GM21447 (cell line): ENCODE measurements at regions not wholly inside any gene's neighbourhood (a gene's known extent, or its start where the extent isn't known, plus 50 kb on each side); places are given as distances from the start of the nearest gene placed in this dataset.

Experiments used
- ATAC-seq: cut with Tn5 transposase; IDR thresholded peaks from one replicate; pipeline ENCODE4 v1.9.1; 2021; ENCODE audit not compliant: unreplicated experiment

GRCh38 chr4:187550256-187550950, 445.2 kb upstream of the ZFP42 start:
- no peak for ATAC-seq

GRCh38 chr4:187552781-187553180, 442.8 kb upstream of the ZFP42 start:
- no peak for ATAC-seq

- ATAC-seq: no peak
Measured at GRCh38 chr4:187555174-187555573, 440.4 kb upstream of the ZFP42 start.

DNA sequence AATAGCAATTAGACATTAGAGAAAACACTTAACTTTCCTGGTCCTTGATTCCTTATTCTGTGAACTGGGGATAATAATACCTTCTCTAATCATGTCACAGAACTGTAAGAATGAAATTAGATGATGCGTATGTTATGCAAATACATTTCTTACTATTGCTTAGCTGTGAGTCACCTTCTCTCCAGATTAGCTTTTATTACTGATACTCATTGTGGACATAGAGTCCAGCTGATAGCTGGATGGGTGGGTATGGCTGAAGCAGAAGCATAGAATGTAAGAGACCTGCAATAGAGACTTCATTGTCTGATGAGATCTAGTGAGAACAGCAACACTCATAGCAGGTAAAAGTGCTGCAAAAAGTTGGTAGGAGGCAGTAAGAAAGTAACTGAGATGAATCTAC, 437.2 kb upstream of the ZFP42 start:
- ATAC-seq: no peak

- no peak for ATAC-seq
Measured at GRCh38 chr4:187562345-187562744, 433.2 kb upstream of the ZFP42 start.

GRCh38 chr4:187565416-187565815, 430.2 kb upstream of the ZFP42 start:
- ATAC-seq: no peak

DNA sequence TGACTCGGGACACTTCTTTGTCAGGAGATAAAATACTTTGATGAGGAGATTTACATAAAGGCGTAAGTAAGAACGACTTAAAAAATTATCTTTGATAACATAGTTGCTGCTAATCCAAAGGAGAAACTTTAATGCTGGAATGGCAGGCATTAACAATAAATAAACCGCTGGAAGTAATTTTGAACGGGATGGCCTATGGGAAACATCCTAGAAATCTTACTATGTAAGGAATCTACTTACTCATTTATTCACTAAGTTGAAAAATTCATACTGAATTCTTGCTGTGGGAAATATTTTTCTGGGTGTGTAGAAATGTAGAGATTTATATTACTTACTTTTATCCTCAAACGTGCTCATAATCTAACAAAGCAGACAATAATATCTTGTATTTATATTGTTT, 425.7 kb upstream of the ZFP42 start:
- ATAC-seq: no peak

GRCh38 chr4:187575706-187576105, 419.9 kb upstream of the ZFP42 start:
- no peak for ATAC-seq

DNA sequence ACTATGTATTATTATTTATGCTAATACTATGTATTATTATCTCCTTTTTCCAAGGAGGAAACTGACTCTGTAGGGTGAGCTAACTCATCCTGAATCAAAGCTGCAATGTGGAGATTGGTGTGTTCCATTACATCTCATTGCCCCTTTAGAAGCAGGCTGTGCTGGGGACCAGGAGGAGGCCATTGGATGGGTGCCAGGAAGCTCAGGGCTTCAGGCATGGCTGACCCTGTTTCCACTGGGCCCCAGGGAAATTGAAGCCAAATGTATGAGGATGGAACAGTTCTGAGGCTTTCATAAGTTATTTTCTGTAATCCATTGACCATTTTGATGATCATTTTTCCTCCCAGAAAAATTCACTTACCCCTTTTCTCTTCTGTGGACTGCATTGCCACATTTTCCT, 418.8 kb upstream of the ZFP42 start:
- ATAC-seq: no peak

DNA sequence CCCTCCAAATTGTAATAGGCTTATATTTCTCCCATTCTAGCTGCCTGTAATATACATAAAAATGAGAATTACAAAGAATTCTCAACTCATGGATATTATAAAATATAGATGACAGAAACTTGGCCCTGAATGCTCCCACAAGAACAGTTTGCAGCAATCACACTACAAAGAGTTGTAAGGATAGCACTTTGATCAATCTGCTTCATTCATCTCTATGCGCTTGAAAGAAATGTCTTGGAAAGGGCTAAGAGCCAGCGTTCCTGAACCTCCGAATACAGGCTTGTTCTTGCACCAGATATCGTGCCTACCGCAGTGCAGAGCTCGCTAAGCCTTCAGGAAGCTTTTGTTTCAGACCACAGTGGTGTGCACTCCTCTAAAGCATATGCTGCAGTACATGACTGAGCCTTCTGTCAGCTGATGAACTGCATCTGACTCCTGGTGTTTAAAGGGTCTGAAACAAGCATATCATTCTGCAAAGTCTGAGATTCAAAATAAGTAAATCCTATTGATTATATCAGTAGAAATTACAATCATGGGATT, 417.6 kb upstream of the ZFP42 start:
- no peak for ATAC-seq

DNA sequence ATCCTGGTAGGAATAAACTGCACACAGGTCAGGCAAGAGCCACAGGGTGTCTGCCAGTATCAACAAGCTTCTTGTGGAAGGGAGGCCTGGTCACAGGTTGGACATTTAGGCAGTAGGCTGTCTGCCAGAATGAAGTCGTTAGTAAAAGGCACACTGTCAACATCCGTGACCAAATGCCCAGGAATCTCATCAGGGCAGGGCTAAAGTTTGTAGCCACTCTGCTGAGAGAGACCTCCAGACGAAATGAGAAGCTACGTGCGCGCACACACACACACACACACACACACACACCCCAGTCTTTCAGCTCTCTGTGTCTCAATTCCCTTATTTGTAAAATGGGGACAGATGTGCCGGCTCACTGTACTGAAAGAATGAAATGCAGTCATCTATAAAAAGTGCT, 408.7 kb upstream of the ZFP42 start:
- ATAC-seq: no peak

DNA sequence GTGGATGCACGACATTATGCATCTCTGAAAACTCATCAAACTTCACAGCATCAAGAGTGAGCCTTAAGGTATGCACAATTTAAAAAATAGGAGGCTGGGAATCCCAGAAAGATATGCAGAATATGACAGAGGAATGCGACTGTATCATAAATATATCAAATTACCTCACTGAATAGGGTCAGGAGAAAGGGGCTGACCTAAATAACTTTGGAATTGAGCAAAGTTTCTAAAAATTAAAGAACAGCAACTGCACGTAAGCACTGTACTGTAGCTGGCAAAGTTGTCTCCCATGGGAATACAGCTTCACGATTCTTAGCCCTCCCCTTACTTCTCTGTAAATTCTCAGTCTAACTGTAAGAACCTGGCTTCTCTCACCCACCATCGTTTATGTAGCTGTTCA, 397.4 kb upstream of the ZFP42 start:
- no peak for ATAC-seq

GRCh38 chr4:187602339-187603092, 393.1 kb upstream of the ZFP42 start:
- no peak for ATAC-seq

DNA sequence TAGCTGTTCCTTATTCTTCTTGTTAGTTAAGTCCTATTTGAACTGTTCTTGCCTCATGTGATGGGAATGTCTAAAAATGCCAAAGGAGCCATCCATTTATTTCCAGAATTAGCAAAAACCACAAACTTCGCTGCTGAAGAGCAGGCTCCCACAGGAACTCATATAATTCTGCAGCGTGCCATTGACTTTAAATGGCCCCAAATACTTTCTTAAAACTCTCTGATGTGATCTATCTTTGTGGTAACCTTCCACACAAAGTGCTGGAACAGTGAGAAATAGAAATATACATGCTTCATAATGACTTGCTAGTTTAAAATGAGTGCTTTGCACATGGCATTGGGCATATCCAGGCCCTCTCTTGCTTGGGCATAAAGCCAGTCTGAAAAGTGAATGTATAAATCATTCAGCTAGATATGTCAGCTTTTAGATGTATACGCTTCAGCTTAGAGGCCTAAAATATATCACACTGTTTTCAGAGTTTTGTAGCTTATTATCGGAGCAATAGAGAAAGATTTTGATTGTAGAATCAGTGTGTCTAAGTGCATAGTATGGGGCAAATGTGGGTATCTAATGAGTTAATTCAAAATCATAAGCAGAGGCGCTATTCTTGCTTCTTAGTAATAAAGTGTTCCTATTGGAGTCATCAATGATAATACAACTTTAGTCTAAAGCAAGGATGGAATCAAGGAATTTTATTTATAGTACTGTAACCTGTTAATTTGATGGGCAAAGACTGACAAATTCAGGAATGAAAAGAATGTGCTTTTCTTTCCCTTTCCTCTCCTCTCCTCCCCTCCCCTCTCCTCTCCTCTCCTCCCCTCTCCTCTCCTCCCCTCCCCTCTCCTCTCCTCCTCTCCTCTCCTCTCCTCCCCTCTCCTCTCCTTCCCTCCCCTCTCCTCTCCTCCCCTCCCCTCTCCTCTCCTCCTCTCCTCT, 392.2 kb upstream of the ZFP42 start:
- ATAC-seq: no peak

GRCh38 chr4:187604984-187605383, 390.6 kb upstream of the ZFP42 start:
- ATAC-seq: no peak

GRCh38 chr4:187606581-187606980, 389.0 kb upstream of the ZFP42 start:
- no peak for ATAC-seq

DNA sequence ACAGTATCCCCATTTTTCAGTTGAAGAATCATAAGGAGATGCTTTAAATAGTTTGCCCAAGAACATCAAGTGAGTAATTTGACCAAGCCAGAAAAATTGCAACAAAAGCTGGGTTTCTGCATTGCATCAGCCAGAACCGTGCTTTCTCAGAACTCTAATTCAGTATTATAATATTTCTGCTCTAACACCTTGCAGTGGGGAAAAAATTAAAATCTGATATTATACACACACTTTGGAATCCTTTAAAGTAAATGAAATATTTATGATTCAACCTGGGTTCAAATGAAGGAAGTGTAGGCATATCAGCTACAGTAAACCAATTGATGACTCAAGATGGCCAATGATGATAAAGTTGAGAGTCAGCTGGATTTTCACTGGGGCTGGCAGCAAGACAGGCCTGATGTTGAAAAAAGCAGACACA, 387.6 kb upstream of the ZFP42 start:
- ATAC-seq: no peak

- ATAC-seq: no peak
Measured at GRCh38 chr4:187612301-187612700, 383.3 kb upstream of the ZFP42 start.

DNA sequence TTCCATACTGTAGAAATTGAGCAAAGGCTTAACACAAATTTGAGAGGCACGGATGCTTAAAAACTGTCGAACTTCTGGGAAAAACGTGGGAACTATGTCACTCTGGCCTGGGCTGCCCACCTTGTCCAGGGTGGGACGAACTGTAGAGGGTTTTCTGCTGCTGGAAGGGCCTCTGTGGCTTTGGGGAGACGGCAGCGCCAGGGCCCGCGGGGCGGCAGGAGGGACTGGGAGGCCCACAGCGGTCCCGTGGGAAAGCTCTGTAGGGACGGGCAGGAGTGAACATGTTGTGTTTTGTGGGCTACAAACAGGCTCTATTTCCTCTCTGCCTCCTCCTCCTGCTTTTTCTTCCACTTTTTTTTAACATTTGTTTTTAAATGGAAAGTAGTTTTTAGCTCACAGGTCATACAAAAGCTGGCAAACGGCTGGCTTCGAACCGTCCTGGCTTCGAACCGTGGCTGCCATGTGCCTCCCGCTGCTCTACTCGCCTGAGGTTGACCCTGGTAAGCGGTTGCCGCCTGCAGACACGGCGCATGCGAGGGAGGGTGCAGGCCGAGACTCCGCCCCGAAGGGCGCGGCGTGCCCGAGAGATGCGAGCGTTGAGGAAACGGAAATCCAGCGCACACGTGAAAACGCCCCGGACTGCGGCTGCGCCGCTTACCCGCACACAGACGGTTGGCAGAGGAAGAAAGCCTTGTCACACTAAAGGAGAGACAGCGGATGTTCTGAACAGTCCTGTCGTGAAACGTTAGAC, 382.3 kb upstream of the ZFP42 start:
- no peak for ATAC-seq

- ATAC-seq: no peak
Measured at GRCh38 chr4:187615972-187616371, 379.6 kb upstream of the ZFP42 start.

- ATAC-seq: no peak
Measured at GRCh38 chr4:187617113-187617512, 378.5 kb upstream of the ZFP42 start.
